ENCODE measurements at regions not wholly inside any gene's neighbourhood (a gene's known extent, or its start where the extent isn't known, plus 50 kb on each side); places are given as distances from the start of the nearest gene placed in this dataset.

GRCh38 chr5:3145641-3146040 lies 394.2 kb upstream of the IRX2 start:
- no peak for DNase-seq

GRCh38 chr5:3143382-3143781 lies 391.9 kb upstream of the IRX2 start:
- intact Hi-C loops (cut with DNase I) = no loop called here
- Histone ChIP-seq H3K27me3 (no peaks in the 10 kb centered on the region), H3K4me1 (no peaks in the 10 kb centered on the region), H3K9me3 (no peaks in the 10 kb centered on the region), H3K4me3 (replicated peaks in 1 of 3) (no peak overlapping the region), H3K36me3 (no peaks in the 10 kb centered on the region), H3K27ac (no peak overlapping the region)
- WGBS, 2 donors = 92 to 95% methylated on average over 12 of the region's 12 CpGs
- no peak for DNase-seq
- TF ChIP-seq, protein P1, sequence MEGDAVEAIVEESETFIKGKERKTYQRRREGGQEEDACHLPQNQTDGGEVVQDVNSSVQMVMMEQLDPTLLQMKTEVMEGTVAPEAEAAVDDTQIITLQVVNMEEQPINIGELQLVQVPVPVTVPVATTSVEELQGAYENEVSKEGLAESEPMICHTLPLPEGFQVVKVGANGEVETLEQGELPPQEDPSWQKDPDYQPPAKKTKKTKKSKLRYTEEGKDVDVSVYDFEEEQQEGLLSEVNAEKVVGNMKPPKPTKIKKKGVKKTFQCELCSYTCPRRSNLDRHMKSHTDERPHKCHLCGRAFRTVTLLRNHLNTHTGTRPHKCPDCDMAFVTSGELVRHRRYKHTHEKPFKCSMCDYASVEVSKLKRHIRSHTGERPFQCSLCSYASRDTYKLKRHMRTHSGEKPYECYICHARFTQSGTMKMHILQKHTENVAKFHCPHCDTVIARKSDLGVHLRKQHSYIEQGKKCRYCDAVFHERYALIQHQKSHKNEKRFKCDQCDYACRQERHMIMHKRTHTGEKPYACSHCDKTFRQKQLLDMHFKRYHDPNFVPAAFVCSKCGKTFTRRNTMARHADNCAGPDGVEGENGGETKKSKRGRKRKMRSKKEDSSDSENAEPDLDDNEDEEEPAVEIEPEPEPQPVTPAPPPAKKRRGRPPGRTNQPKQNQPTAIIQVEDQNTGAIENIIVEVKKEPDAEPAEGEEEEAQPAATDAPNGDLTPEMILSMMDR (IDR thresholded peaks at IDR 0.05) = no peak
- no peak for TF ChIP-seq POLR2A (IDR thresholded peaks at IDR 0.05)

More at GRCh38 chr5:3145641-3146040, 394.2 kb upstream of the IRX2 start:
- no peaks in the 10 kb centered on the region for H3K36me3 ChIP-seq
- H3K27me3 ChIP-seq = no peaks in the 10 kb centered on the region
- no peaks in the 10 kb centered on the region for H3K4me1 ChIP-seq
- intact Hi-C loops (cut with DNase I) = no loop called here
- TF ChIP-seq POLR2A (IDR thresholded peaks at IDR 0.05) = no peak
- TF ChIP-seq, protein P1 (IDR thresholded peaks at IDR 0.05) = no peak
- no peak overlapping the region for H3K27ac ChIP-seq
- H3K9me3 ChIP-seq = no peaks in the 10 kb centered on the region
- no peak overlapping the region for H3K4me3 ChIP-seq (replicated peaks in 1 of 3)
- WGBS, 2 donors = 89 to 90% methylated on average over 5 of the region's 5 CpGs

DNA sequence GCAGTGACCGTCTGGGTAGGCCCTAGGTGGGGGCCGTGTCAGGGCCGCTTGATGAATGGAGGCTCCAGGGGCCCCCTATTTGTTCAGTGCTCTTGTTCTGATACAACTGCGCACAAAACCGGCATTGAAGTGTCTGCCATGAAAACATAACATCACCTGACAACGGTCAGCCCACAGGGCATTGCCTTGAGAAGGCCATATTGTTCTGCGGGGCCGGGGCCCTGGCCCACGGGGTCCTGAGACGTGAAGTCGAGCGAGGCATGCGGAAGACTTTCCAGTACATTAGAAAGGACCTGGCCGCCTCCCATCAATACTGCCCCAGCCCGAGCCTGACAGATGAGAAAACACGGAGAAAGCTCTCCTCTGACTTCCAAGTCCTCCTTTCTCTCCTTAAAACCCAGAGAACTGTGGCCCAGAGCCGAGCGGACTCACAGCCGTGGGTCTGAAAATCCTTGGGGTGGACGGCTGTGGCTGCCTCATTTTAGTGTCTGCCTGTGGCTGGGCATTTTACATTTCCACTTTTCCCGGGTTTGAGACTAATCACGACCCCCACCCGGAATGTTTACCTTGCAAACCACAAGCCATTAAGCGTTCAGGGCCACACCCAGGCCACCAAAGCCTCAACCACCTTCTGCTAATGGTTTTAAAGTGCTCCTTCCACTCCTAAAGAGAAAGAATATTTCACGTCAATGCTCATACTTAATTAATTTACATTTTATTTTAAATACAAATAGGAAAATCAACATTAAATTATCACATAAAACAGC lies 391.0 kb upstream of the IRX2 start:
- TF ChIP-seq POLR2A (IDR thresholded peaks at IDR 0.05) = no peak
- TF ChIP-seq, protein P1 (IDR thresholded peaks at IDR 0.05) = no peak
- no peak overlapping the region for H3K4me3 ChIP-seq (replicated peaks in 1 of 3)
- H3K27me3 ChIP-seq = no peaks in the 10 kb centered on the region
- intact Hi-C loops (cut with DNase I) = no loop called here
- no peaks in the 10 kb centered on the region for H3K4me1 ChIP-seq
- DNase-seq = no peak
- no peak overlapping the region for H3K27ac ChIP-seq
- H3K36me3 ChIP-seq = no peaks in the 10 kb centered on the region
- no peaks in the 10 kb centered on the region for H3K9me3 ChIP-seq
- 78 to 79% methylated on average over 25 of the region's 25 CpGs for WGBS, 2 donors

DNA sequence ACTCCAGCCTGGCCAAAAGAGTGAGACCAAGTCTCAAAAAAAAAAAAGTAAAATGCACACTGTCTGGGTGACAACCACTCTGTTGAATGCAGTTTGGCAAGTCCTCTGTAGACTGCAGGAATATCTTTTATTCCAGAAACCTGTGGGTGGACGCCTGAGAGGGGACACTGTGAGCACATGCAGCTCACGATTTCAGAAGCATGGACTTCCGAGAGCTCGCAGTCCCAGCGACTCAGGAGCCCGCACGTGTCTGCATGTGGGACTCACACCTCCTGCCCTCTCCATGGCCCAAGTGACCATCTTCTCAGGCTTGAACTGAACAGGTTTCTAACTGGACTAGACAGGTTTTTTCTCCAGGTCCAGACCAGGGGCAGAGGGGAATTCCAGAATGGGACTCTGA lies 388.6 kb upstream of the IRX2 start:
- Histone ChIP-seq H3K4me3 (replicated peaks in 1 of 3) (no peak overlapping the region), H3K27ac (no peak overlapping the region), H3K27me3 (no peaks in the 10 kb centered on the region), H3K9me3 (no peaks in the 10 kb centered on the region), H3K4me1 (no peaks in the 10 kb centered on the region), H3K36me3 (no peaks in the 10 kb centered on the region)
- no peak for DNase-seq
- no peak for TF ChIP-seq POLR2A (IDR thresholded peaks at IDR 0.05)
- TF ChIP-seq, protein P1 (IDR thresholded peaks at IDR 0.05) = no peak
- intact Hi-C loops (cut with DNase I) = no loop called here
- WGBS, 2 donors = 92 to 95% methylated on average over 6 to 7 of the region's 7 CpGs

GRCh38 chr5:3139499-3139931 lies 388.0 kb upstream of the IRX2 start:
- 71 to 81% methylated on average over 6 of the region's 6 CpGs for WGBS, 2 donors
- H3K27ac ChIP-seq = no peak overlapping the region
- H3K4me1 ChIP-seq = no peaks in the 10 kb centered on the region
- H3K27me3 ChIP-seq = no peaks in the 10 kb centered on the region
- no peak for DNase-seq
- no peak for TF ChIP-seq POLR2A (IDR thresholded peaks at IDR 0.05)
- TF ChIP-seq, protein P1 (IDR thresholded peaks at IDR 0.05) = no peak
- no peaks in the 10 kb centered on the region for H3K36me3 ChIP-seq
- intact Hi-C loops (cut with DNase I) = no loop called here
- H3K9me3 ChIP-seq = no peaks in the 10 kb centered on the region
- H3K4me3 ChIP-seq (replicated peaks in 1 of 3) = no peak overlapping the region

Data from thyroid gland (tissue), 4 donors.